Lung (tissue), 11 donors: ENCODE measurements at regions not wholly inside any gene's neighbourhood (a gene's known extent, or its start where the extent isn't known, plus 50 kb on each side); places are given as distances from the start of the nearest gene placed in this dataset.

Experiments
- ATAC-seq: fragments of 200-7000 bp; cut with Tn5 transposase; one replicate; pipeline ENCODE4 v1.9.1; 2020; ENCODE audit warnings: moderate number of reproducible peaks; ENCODE audit not compliant: insufficient read depth, low FRiP score
- DNase-seq, 3 donors: peaks; one replicate each; pipeline ENCODE4 v3.0.0-alpha.2; 2013 to 2017
- H3K27ac ChIP-seq, 2 donors: one replicate each; pipeline ENCODE4 v1.5.1; 2013; ENCODE audit warnings: mild to moderate bottlenecking in 2 of 2, moderate library complexity in 2 of 2, control low read depth in 1 of 2, inconsistent platforms in 1 of 2, low read depth in 1 of 2, low read length in 1 of 2
- H3K27me3 ChIP-seq, 3 donors: one replicate each; pipeline ENCODE4 v1.5.1; 2013; ENCODE audit warnings: low read length in 2 of 3; ENCODE audit not compliant: control insufficient read depth in 3 of 3, insufficient read depth in 3 of 3
- H3K36me3 ChIP-seq, 4 donors: one replicate each; pipeline ENCODE4 v1.5.1; 2013; ENCODE audit warnings: low read length in 4 of 4, mild to moderate bottlenecking in 1 of 4, moderate library complexity in 1 of 4; ENCODE audit not compliant: control insufficient read depth in 4 of 4, insufficient read depth in 4 of 4
- H3K4me1 ChIP-seq, 5 donors: one replicate each; pipeline ENCODE4 v1.5.1; 2013; ENCODE audit warnings: low read length in 5 of 5, mild to moderate bottlenecking in 2 of 5, moderate library complexity in 1 of 5; ENCODE audit not compliant: control insufficient read depth in 5 of 5, insufficient read depth in 5 of 5
- H3K4me3 ChIP-seq: one replicate; pipeline ENCODE4 v1.5.1; 2013; ENCODE audit warnings: mild to moderate bottlenecking, control low read depth, moderate library complexity
- H3K9ac ChIP-seq, 2 donors: one replicate each; pipeline ENCODE4 v1.5.1; 2013; ENCODE audit warnings: low read length in 2 of 2, control low read depth in 1 of 2; ENCODE audit not compliant: insufficient read depth in 1 of 2
- H3K9me3 ChIP-seq, 4 donors: one replicate each; pipeline ENCODE4 v1.5.1; 2013; ENCODE audit warnings: low read length in 3 of 4, mild to moderate bottlenecking in 1 of 4, moderate library complexity in 1 of 4; ENCODE audit not compliant: control insufficient read depth in 4 of 4, insufficient read depth in 3 of 4
- CTCF ChIP-seq: IDR thresholded peaks from 2 replicates; pipeline ENCODE4 v1.5.1; 2012; ENCODE audit warnings: mild to moderate bottlenecking; ENCODE audit errors: control extremely low read depth, extremely low read depth
- WGBS, 2 donors: extraction: QIAGEN DNeasy Blood & Tissue Kit; methylation state at CpG; one replicate each; pipeline ENCODE4 v1.1.7; 2013; 5-methylcytosine and 5-hydroxymethylcytosine counted together
- donor health status: control.
- donor health status: control.
- donor health status: Bipolar disorder and iron deficiency.
- donor health status: healthy.
- donor health status: DM: yes; HTN: yes; CAD: no.

- 70 to 84% methylated on average over 5 of the region's 5 CpGs for WGBS, 2 donors
- Histone ChIP-seq H3K9me3 (no peaks in the 10 kb centered on the region), H3K27ac (no peak overlapping the region), H3K27me3 (no peaks in the 10 kb centered on the region), H3K4me1 (peaks cover 0 to 5% (median 0%) of the 10 kb centered on the region in 5 donors), H3K4me3 (no peak overlapping the region), H3K9ac (no peak overlapping the region), H3K36me3 (no peaks in the 10 kb centered on the region)
- DNase-seq (no peak), ATAC-seq (no peak)
- TF ChIP-seq CTCF, result no peak
Observed at GRCh38 chr1:217115404-217116380, 392.5 kb upstream of the ESRRG start.

- H3K4me3 ChIP-seq, result no peak overlapping the region
- 67 to 76% methylated on average over 1 of the region's 1 CpG for WGBS, 2 donors
- ATAC-seq (no peak), DNase-seq (no peak)
- H3K4me1 ChIP-seq, result no peaks in the 10 kb centered on the region
- H3K27me3 ChIP-seq, result no peaks in the 10 kb centered on the region
- H3K9ac ChIP-seq, result no peak overlapping the region
- no peaks in the 10 kb centered on the region for H3K36me3 ChIP-seq
- H3K9me3 ChIP-seq, result no peaks in the 10 kb centered on the region
- no peak overlapping the region for H3K27ac ChIP-seq
- no peak for TF ChIP-seq CTCF
Observed at GRCh38 chr1:217109928-217110327, 386.7 kb upstream of the ESRRG start.

- Histone ChIP-seq H3K9me3 (no peaks in the 10 kb centered on the region), H3K36me3 (no peaks in the 10 kb centered on the region), H3K4me3 (no peak overlapping the region), H3K27ac (no peak overlapping the region), H3K27me3 (no peaks in the 10 kb centered on the region), H3K9ac (no peak overlapping the region), H3K4me1 (no peaks in the 10 kb centered on the region)
- 67 to 80% methylated on average over 8 of the region's 8 CpGs for WGBS, 2 donors
- DNase-seq, result no peak
- no peak for TF ChIP-seq CTCF
- ATAC-seq, result no peak
Observed at GRCh38 chr1:217106231-217106901, 383.1 kb upstream of the ESRRG start.
